H1 (cell line): ENCODE measurements at regions not wholly inside any gene's neighbourhood (a gene's known extent, or its start where the extent isn't known, plus 50 kb on each side); places are given as distances from the start of the nearest gene placed in this dataset.

Experiments
- CTCF ChIA-PET: fragments of 300-600 bp; sonication (Branson Sonifier 250); formaldehyde crosslinking; loops from one replicate; lab custom pipeline; 2021; ENCODE audit not compliant: partially characterized antibody; lab: Charles Lee
- POLR2A ChIA-PET: fragments of 300-600 bp; sonication (Branson Sonifier 250); formaldehyde crosslinking; loops from one replicate; lab custom pipeline; 2021; ENCODE audit warnings: inconsistent platforms; ENCODE audit not compliant: partially characterized antibody; lab: Charles Lee
- DNase-seq, 2 experiments: peaks; one replicate each; pipeline versions ENCODE4 v3.0.0 to v3.0.0-alpha.2; 2010 to 2022; ENCODE audit warnings: low spot score in 2 of 2, low read depth in 1 of 2, mixed read lengths in 1 of 2
- FAIRE-seq: peaks from 2 replicates; lab custom pipeline; 2011; peaks lifted over from hg19 to GRCh38; lab: Jason Lieb, UNC
- H2AFZ ChIP-seq: 2 replicates; pipeline ENCODE4 v1.8.1; 2012; ENCODE audit warnings: low read length, inconsistent platforms
- H2AK5ac ChIP-seq: 2 replicates; pipeline ENCODE4 v1.6.1; 2013; ENCODE audit warnings: low read depth, low read length
- H2BK120ac ChIP-seq: replicated peaks from 2 replicates; pipeline ENCODE3; 2013; ENCODE audit warnings: low read depth, low read length, inconsistent platforms
- H2BK12ac ChIP-seq: 2 replicates; pipeline ENCODE4 v1.6.1; 2013; ENCODE audit warnings: low read depth, low read length
- H2BK15ac ChIP-seq: 2 replicates; pipeline ENCODE4 v1.6.1; 2013; ENCODE audit warnings: low read length
- H2BK20ac ChIP-seq: 2 replicates; pipeline ENCODE4 v1.6.1; 2013; ENCODE audit warnings: low read length
- H2BK5ac ChIP-seq: 2 replicates; pipeline ENCODE4 v1.6.1; 2013; ENCODE audit warnings: low read depth, low read length
- H3K14ac ChIP-seq: 2 replicates; pipeline ENCODE4 v1.6.1; 2013; ENCODE audit warnings: inconsistent platforms; ENCODE audit not compliant: insufficient read length
- H3K18ac ChIP-seq: 2 replicates; pipeline ENCODE4 v1.6.1; 2013; ENCODE audit warnings: low read length; ENCODE audit errors: extremely low read depth
- H3K23ac ChIP-seq: 2 replicates; pipeline ENCODE4 v1.6.1; 2013; ENCODE audit warnings: inconsistent platforms; ENCODE audit not compliant: insufficient read length
- H3K23me2 ChIP-seq: 2 replicates; pipeline ENCODE4 v1.6.1; 2013; ENCODE audit warnings: low read depth, low read length
- H3K27ac ChIP-seq: 2 replicates; pipeline ENCODE4 v1.6.1; 2011; ENCODE audit warnings: low read depth, low read length, inconsistent platforms
- H3K27me3 ChIP-seq, 4 experiments: replicated peaks in 1 of 4; 1 replicate in 1 of 4; 2 replicates in 3 of 4; pipeline versions ENCODE4 v1.6.1 to v1.8.1; 2011 to 2013; ENCODE audit warnings: low read length in 3 of 4, mild to moderate bottlenecking in 3 of 4, inconsistent platforms in 2 of 4, mixed read lengths in 2 of 4, moderate library complexity in 1 of 4; ENCODE audit not compliant: control insufficient read depth in 3 of 4, insufficient read depth in 3 of 4; ENCODE audit errors: extremely low read depth in 1 of 4
- H3K36me3 ChIP-seq, 4 experiments: 2 replicates each; pipeline versions ENCODE4 v1.6.1 to v1.8.1; 2011 to 2013; ENCODE audit warnings: mild to moderate bottlenecking in 4 of 4, low read length in 3 of 4, moderate library complexity in 2 of 4, control low read depth in 1 of 4, inconsistent platforms in 1 of 4; ENCODE audit not compliant: insufficient read depth in 4 of 4, control insufficient read depth in 2 of 4
- H3K4ac ChIP-seq: replicated peaks from 2 replicates; pipeline ENCODE3; 2013; ENCODE audit warnings: low read length, low read depth, mixed read lengths, inconsistent platforms; ENCODE audit not compliant: insufficient read length
- H3K4me1 ChIP-seq, 4 experiments: replicated peaks in 1 of 4; 1 replicate in 1 of 4; 2 replicates in 3 of 4; pipeline versions ENCODE4 v1.6.1 to v1.8.1; 2011 to 2013; ENCODE audit warnings: low read length in 3 of 4, inconsistent platforms in 2 of 4, mixed read lengths in 1 of 4; ENCODE audit not compliant: insufficient read depth in 4 of 4, control insufficient read depth in 3 of 4
- H3K4me2 ChIP-seq, 2 experiments: 2 replicates each; pipeline versions ENCODE4 v1.6.1 to v1.8.1; 2011 to 2013; ENCODE audit warnings: low read depth in 2 of 2, low read length in 2 of 2, control low read depth in 1 of 2, inconsistent platforms in 1 of 2, mild to moderate bottlenecking in 1 of 2; ENCODE audit not compliant: insufficient read depth in 1 of 2
- H3K4me3 ChIP-seq, 4 experiments: fragments of 200-600, 300-600 bp in 1 of 4; sonication (generic), shearing (Covaris generic), sonication (Bioruptor Twin) in 1 of 4; 2 replicates each; pipeline versions ENCODE4 v1.5.1 to v1.8.1; 2011 to 2016; ENCODE audit warnings: low read length in 4 of 4, low read depth in 3 of 4, control low read depth in 2 of 4, inconsistent platforms in 2 of 4, mild to moderate bottlenecking in 2 of 4, mixed read lengths in 1 of 4, moderate library complexity in 1 of 4; ENCODE audit not compliant: insufficient read depth in 2 of 4; ENCODE audit errors: extremely low read depth in 1 of 4
- H3K56ac ChIP-seq: replicated peaks from 2 replicates; pipeline ENCODE3; 2013; ENCODE audit warnings: low read depth, mild to moderate bottlenecking, mixed read lengths, low read length, inconsistent platforms; ENCODE audit not compliant: insufficient read length
- H3K79me1 ChIP-seq: 2 replicates; pipeline ENCODE4 v1.6.1; 2013; ENCODE audit warnings: low read depth, low read length, control low read depth
- H3K79me2 ChIP-seq, 2 experiments: 2 replicates each; pipeline versions ENCODE4 v1.6.1 to v1.8.1; 2012 to 2013; ENCODE audit warnings: low read length in 2 of 2, mild to moderate bottlenecking in 2 of 2, inconsistent platforms in 1 of 2; ENCODE audit not compliant: insufficient read depth in 2 of 2, control insufficient read depth in 1 of 2
- H3K9ac ChIP-seq, 4 experiments: replicated peaks in 1 of 4; 1 replicate in 1 of 4; 2 replicates in 3 of 4; pipeline versions ENCODE4 v1.6.1 to v1.8.1; 2011 to 2013; ENCODE audit warnings: low read depth in 3 of 4, low read length in 3 of 4, control low read depth in 2 of 4, mild to moderate bottlenecking in 2 of 4, moderate library complexity in 2 of 4, inconsistent platforms in 1 of 4; ENCODE audit errors: extremely low read depth in 1 of 4
- H3K9me3 ChIP-seq, 2 experiments: 2 replicates each; pipeline versions ENCODE4 v1.6.1 to v1.8.1; 2012 to 2013; ENCODE audit warnings: mild to moderate bottlenecking in 2 of 2, moderate library complexity in 2 of 2, control low read depth in 1 of 2, inconsistent platforms in 1 of 2, low read depth in 1 of 2, low read length in 1 of 2, mixed read lengths in 1 of 2; ENCODE audit not compliant: insufficient read depth in 2 of 2
- H4K20me1 ChIP-seq, 2 experiments: replicated peaks in 1 of 2; 2 replicates each; pipeline versions ENCODE3 to v1.8.1; 2011 to 2013; ENCODE audit warnings: inconsistent platforms in 2 of 2, low read length in 2 of 2, mild to moderate bottlenecking in 1 of 2; ENCODE audit not compliant: insufficient read depth in 2 of 2, control insufficient read depth in 1 of 2
- H4K5ac ChIP-seq: 2 replicates; pipeline ENCODE4 v1.6.1; 2013; ENCODE audit warnings: low read length, low read depth, mixed read lengths, inconsistent platforms; ENCODE audit not compliant: insufficient read length
- H4K8ac ChIP-seq: 2 replicates; pipeline ENCODE4 v1.8.0; 2013; ENCODE audit warnings: mild to moderate bottlenecking, moderate library complexity, low read length, inconsistent platforms; ENCODE audit not compliant: insufficient read depth; ENCODE audit errors: extremely low read depth
- H4K91ac ChIP-seq: replicated peaks from 2 replicates; pipeline ENCODE3; 2013; ENCODE audit warnings: low read length, mixed read lengths, inconsistent platforms; ENCODE audit not compliant: insufficient read length
- BACH1 ChIP-seq: IDR thresholded peaks from 2 replicates; pipeline ENCODE4 v1.6.1; 2012; ENCODE audit warnings: low read length, improper control_type of control experiment
- PHF8 ChIP-seq: fragments of 200-600 bp; sonication (generic); conservative IDR thresholded peaks from 2 replicates; pipeline ENCODE4 v1.7.1; 2012; ENCODE audit warnings: low read depth, mild to moderate bottlenecking, inconsistent platforms, low read length, moderate library complexity
- RNF2 ChIP-seq: fragments of 200-900, 300-1000 bp; sonication (generic); IDR thresholded peaks from 2 replicates; pipeline ENCODE4 v1.7.1; 2016; ENCODE audit warnings: borderline replicate concordance, low read depth, mild to moderate bottlenecking, antibody characterized with exemption, low read length; ENCODE audit not compliant: poor library complexity, severe bottlenecking; ENCODE audit errors: missing control alignments
- SIX5 ChIP-seq: IDR thresholded peaks from 2 replicates; pipeline ENCODE4 v1.6.1; 2011; ENCODE audit warnings: mild to moderate bottlenecking, low read depth, low read length
- TAF1 ChIP-seq: IDR thresholded peaks from 2 replicates; pipeline ENCODE4 v1.6.1; 2011; ENCODE audit warnings: mild to moderate bottlenecking, low read depth, low read length
- WGBS, 2 experiments: shearing (Covaris generic) in 1 of 2; methylation state at CpG; one replicate each; pipeline versions ENCODE4 v1.1.6 to v1.1.7; 2013 to 2015; ENCODE audit warnings: low lambda C conversion rate in 2 of 2, mixed read lengths in 2 of 2, inconsistent platforms in 1 of 2, low coverage in 1 of 2, missing lambda C conversion rate in 1 of 2; ENCODE audit not compliant: insufficient replicate concordance in 2 of 2, insufficient coverage in 1 of 2, insufficient read length in 1 of 2; ENCODE audit errors: extremely low coverage in 1 of 2, missing lambda C conversion rate in 1 of 2; 5-methylcytosine and 5-hydroxymethylcytosine counted together

DNA sequence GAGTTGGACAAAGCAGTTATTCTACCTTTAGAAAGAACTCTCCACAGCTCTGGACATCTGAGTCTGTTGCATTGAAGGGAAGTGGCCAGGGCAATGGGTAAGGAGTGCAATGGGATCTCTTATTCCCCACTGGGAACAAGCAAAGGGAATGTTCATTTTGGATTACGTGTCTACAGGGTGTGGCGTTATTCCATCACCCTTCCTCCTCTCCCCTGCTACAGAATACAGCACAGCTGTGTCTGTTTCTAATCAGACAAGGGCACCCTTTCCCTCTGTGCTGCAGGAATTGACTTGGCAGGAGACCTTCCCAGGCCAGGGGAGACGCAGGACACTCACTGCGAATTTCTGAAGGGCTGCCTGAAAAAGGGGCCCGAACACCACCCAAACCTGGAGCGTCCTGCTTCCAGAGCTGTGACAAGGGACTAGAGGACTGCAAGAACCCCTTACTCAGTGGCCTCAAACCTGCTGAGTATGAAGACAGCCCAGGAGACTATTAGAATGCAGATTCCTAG is 163.6 kb upstream of the RAB4A start:
- H2AK5ac ChIP-seq = no peak overlapping the region
- no peaks in the 10 kb centered on the region; a peak in 2 of 7 replicates for H3K27me3 ChIP-seq
- ChIA-PET CTCF (interaction anchor here (0.6 to 1.3 kb wide), 2 partner anchors 17 to 39 kb away, joined by 3 read pairs; no protein-coding TSS in a partner anchor), POLR2A (interaction anchor here (1.8 kb wide), 1 partner anchor 8 kb away, joined by 6 read pairs; no protein-coding TSS in a partner anchor)
- H4K8ac ChIP-seq = no peak overlapping the region; the same call in 1 of the 2 replicates
- H3K4me1 ChIP-seq = peaks cover 0 to 8% (median 6%) of the 10 kb centered on the region in 4 experiments; a peak in 5 of 7 replicates
- no peak for DNase-seq
- peak overlapping the region; percentile 37; the same call in 1 of the 2 replicates for H2BK5ac ChIP-seq
- H3K23ac ChIP-seq = no peak overlapping the region
- peak overlapping the region; percentile 36 for H3K4ac ChIP-seq
- H4K91ac ChIP-seq = peak overlapping the region; percentile 72
- no peak for FAIRE-seq
- TF ChIP-seq BACH1 = no peak
- TF ChIP-seq SIX5 = no peak
- TF ChIP-seq RNF2 = no peak
- no peak for TF ChIP-seq PHF8
- no peak for TF ChIP-seq TAF1
- H3K27ac ChIP-seq = no peak overlapping the region
- H4K20me1 ChIP-seq = no peaks in the 10 kb centered on the region
- no peak overlapping the region for H3K9ac ChIP-seq
- no peak overlapping the region for H3K18ac ChIP-seq
- no peak overlapping the region; the same call in 1 of the 2 replicates for H2BK12ac ChIP-seq
- no peaks in the 10 kb centered on the region for H3K79me2 ChIP-seq
- peak overlapping the region; percentile 26 for H2BK120ac ChIP-seq
- no peaks in the 10 kb centered on the region for H3K23me2 ChIP-seq
- H3K36me3 ChIP-seq = no peaks in the 10 kb centered on the region
- WGBS, 2 experiments = 88% methylated on average over 6 of the region's 6 CpGs; no CpG with 5 or more reads in 1 of the 2 experiments
- peak overlapping the region; percentile 65; the same call in 1 of the 2 replicates for H2BK15ac ChIP-seq
- H2BK20ac ChIP-seq = no peak overlapping the region
- no peak overlapping the region for H3K4me3 ChIP-seq
- no peak overlapping the region for H3K56ac ChIP-seq
- H3K9me3 ChIP-seq = no peaks in the 10 kb centered on the region
- H4K5ac ChIP-seq = no peak overlapping the region
- H3K14ac ChIP-seq = no peak overlapping the region
- no peaks in the 10 kb centered on the region for H3K79me1 ChIP-seq
- no peak overlapping the region for H3K4me2 ChIP-seq
- H2AFZ ChIP-seq = no peak overlapping the region
